ENCODE measurements at regions not wholly inside any gene's neighbourhood (a gene's known extent, or its start where the extent isn't known, plus 50 kb on each side); places are given as distances from the start of the nearest gene placed in this dataset.
"Not testable (repeated sequence)": the region's sequence is repeated elsewhere in the genome, so short reads cannot be mapped to it uniquely, and the experiment has no call there.

DNA sequence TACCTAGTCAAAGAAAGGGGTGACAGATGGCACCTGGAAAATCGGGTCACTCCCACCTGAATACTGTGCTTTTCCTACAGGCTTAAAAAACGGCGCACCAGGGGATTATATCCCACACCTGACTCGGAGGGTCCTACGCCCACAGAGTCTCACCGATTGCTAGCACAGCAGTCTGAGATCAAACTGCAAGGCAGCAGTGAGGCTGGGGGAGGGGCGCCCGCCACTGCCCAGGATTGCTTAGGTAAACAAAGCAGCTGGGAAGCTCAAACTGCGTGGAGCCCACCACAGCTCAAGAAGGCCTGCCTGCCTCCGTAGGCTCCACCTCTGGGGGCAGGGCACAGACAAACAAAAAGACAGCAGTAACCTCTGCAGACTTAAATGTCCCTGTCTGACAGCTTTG lies 242.7 kb downstream of the FZD1 start:
- POLR2A ChIA-PET; H3K36me3 Mint-ChIP-seq (ENCODE audit: low read depth); H3K9me3 Mint-ChIP-seq; H3K27me3 Mint-ChIP-seq; CTCF ChIA-PET; DNase-seq; H3K27ac Mint-ChIP-seq; H3K4me3 Mint-ChIP-seq; H3K4me1 Mint-ChIP-seq: not testable (repeated sequence)

DNA sequence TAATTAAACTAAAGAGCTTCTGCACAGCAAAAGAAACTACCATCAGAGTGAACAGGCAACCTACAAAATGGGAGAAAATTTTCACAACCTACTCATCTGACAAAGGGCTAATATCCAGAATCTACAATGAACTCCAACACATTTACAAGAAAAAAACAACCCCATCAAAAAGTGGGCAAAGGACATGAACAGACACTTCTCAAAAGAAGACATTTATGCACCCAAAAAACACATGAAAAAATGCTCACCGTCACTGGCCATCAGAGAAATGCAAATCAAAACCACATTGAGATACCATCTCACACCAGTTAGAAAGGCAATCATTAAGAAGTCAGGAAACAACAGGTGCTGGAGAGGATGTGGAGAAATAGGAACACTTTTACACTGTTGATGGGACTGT lies 247.6 kb downstream of the FZD1 start:
- POLR2A ChIA-PET; H3K36me3 Mint-ChIP-seq (ENCODE audit: low read depth); H3K4me1 Mint-ChIP-seq; DNase-seq; H3K9me3 Mint-ChIP-seq; CTCF ChIA-PET; H3K27me3 Mint-ChIP-seq; H3K4me3 Mint-ChIP-seq; H3K27ac Mint-ChIP-seq: not testable (repeated sequence)

DNA sequence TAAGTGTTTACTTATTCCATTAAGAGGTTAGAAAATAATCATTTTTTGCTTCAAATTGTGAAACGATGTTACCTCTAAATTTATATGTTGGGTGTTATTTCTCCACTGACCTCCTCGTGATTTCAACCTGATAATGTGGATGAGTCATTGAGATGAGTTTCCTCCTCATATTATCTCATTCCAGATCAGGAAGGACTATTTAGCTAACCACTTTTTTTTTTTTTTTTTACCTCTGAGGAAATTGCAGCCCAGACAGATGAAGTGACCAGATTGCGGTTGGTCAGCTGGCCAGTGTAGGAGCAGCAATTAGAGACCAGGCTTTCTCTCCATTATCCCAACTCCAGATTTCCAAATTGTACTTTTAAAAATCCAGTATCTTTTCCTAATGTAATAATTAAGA lies 248.7 kb downstream of the FZD1 start:
- DNase-seq, result no peak
- POLR2A ChIA-PET, result no interaction called here
- H3K36me3 Mint-ChIP-seq (ENCODE audit: low read depth), result no peaks in the 10 kb centered on the region
- CTCF ChIA-PET, result interaction anchor here (0.6 kb wide), 1 partner anchor 10 kb away, joined by 3 read pairs; no protein-coding TSS in a partner anchor
- no peaks in the 10 kb centered on the region for H3K4me1 Mint-ChIP-seq
- H3K9me3 Mint-ChIP-seq, result no peaks in the 10 kb centered on the region
- H3K4me3 Mint-ChIP-seq, result no peak overlapping the region
- no peaks in the 10 kb centered on the region for H3K27me3 Mint-ChIP-seq
- no peak overlapping the region for H3K27ac Mint-ChIP-seq

DNA sequence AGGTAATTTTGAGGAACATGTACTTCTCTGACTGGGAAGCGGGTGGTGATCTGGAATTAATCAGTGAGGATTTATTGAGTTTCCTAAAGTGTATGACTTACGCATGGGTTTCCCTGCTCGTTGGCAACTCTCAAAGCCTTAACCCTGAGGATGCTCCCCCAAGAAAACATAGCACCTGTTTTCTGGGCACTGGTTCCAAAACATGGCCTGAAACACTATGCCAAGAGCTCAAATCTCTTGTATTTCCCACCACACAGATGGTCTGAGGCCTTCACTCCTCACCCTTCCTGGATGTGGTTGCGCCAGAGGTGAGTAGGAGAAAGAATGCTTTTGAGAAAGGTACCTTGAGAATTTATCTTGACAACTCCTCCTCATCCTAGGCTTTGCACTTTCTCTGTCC lies 250.4 kb downstream of the FZD1 start:
- no peak overlapping the region for H3K4me3 Mint-ChIP-seq
- no peak overlapping the region for H3K27ac Mint-ChIP-seq
- no peaks in the 10 kb centered on the region for H3K36me3 Mint-ChIP-seq (ENCODE audit: low read depth)
- POLR2A ChIA-PET, result no interaction called here
- no peaks in the 10 kb centered on the region for H3K27me3 Mint-ChIP-seq
- DNase-seq, result no peak
- no peaks in the 10 kb centered on the region for H3K4me1 Mint-ChIP-seq
- CTCF ChIA-PET, result no interaction called here
- H3K9me3 Mint-ChIP-seq, result no peaks in the 10 kb centered on the region

DNA sequence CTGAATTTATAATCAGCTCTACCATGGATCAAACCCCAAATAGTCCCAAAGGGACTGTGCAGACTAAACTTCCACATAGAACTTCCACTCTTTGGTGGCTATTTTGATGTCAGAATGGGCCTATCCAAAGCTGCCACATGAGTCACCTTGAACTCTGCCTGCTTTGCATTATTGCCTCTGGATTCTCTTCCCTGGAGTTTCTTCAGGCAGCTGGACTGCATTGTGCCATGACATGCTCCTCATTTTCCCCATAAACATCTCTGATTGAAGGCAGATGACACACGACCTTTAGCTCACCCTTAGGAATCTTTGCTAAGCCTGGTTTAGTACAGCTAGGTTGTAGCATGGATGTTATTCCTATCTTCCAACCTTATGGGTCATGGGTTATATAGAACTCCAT lies 251.7 kb downstream of the FZD1 start:
- no peaks in the 10 kb centered on the region for H3K36me3 Mint-ChIP-seq (ENCODE audit: low read depth)
- H3K27me3 Mint-ChIP-seq, result no peaks in the 10 kb centered on the region
- no peaks in the 10 kb centered on the region for H3K9me3 Mint-ChIP-seq
- H3K27ac Mint-ChIP-seq, result no peak overlapping the region
- H3K4me3 Mint-ChIP-seq, result no peak overlapping the region
- DNase-seq, result no peak
- ChIA-PET POLR2A (no interaction called here), CTCF (no interaction called here)
- H3K4me1 Mint-ChIP-seq, result no peaks in the 10 kb centered on the region

DNA sequence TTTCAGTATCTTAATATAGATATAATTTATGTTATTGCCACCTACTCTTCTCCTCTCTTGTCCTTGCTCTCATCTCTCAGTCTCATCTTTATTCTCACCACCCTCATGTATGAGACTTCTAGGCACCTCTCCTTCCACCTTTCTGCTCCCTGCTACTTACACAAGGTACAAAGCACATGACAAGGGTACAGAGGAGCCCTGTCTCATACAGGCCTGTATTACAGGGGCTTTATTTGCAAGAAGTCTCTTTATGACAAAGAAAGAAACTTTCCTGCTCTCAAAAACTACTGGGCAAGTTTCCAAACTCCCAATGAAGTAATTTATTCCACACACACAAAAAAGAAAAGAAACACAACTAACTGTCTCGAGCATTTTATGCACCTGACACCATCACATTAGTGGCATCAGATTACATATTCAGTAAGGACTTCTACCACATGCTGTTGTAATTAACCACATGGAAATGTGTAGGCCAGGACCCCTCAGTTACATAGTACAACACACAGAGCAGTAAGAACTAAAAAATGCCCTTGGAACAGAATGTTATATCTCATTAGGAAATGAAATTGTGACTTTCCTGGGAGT lies 253.1 kb downstream of the FZD1 start:
- no peak overlapping the region for H3K27ac Mint-ChIP-seq
- H3K27me3 Mint-ChIP-seq, result no peaks in the 10 kb centered on the region
- no peaks in the 10 kb centered on the region for H3K9me3 Mint-ChIP-seq
- no peaks in the 10 kb centered on the region for H3K4me1 Mint-ChIP-seq
- no peak for DNase-seq
- ChIA-PET CTCF (no interaction called here), POLR2A (no interaction called here)
- H3K36me3 Mint-ChIP-seq (ENCODE audit: low read depth), result no peaks in the 10 kb centered on the region
- no peak overlapping the region for H3K4me3 Mint-ChIP-seq

DNA sequence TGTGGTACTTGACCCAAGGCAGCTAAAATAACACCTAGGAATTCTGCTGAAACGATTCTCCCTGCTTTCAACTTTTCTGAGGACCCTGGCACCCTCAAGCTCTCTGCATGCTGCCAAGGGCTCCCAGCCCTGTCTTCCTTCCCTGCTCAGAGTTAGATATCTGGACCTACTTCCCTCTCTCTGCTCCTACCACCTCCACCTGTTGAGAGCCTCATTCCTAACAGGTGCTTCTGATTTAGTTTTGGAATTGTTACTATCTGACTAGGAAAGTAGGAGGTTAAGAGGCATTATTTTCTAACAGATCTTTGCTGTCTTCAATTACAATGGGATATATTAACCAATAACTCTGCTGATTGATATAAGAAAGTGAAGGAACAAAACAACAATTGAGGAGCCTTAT lies 253.8 kb downstream of the FZD1 start:
- H3K27me3 Mint-ChIP-seq, result no peaks in the 10 kb centered on the region
- no peaks in the 10 kb centered on the region for H3K36me3 Mint-ChIP-seq (ENCODE audit: low read depth)
- H3K4me3 Mint-ChIP-seq, result no peak overlapping the region
- POLR2A ChIA-PET, result no interaction called here
- H3K4me1 Mint-ChIP-seq, result no peaks in the 10 kb centered on the region
- no peaks in the 10 kb centered on the region for H3K9me3 Mint-ChIP-seq
- H3K27ac Mint-ChIP-seq, result no peak overlapping the region
- CTCF ChIA-PET, result no interaction called here
- DNase-seq, result no peak

DNA sequence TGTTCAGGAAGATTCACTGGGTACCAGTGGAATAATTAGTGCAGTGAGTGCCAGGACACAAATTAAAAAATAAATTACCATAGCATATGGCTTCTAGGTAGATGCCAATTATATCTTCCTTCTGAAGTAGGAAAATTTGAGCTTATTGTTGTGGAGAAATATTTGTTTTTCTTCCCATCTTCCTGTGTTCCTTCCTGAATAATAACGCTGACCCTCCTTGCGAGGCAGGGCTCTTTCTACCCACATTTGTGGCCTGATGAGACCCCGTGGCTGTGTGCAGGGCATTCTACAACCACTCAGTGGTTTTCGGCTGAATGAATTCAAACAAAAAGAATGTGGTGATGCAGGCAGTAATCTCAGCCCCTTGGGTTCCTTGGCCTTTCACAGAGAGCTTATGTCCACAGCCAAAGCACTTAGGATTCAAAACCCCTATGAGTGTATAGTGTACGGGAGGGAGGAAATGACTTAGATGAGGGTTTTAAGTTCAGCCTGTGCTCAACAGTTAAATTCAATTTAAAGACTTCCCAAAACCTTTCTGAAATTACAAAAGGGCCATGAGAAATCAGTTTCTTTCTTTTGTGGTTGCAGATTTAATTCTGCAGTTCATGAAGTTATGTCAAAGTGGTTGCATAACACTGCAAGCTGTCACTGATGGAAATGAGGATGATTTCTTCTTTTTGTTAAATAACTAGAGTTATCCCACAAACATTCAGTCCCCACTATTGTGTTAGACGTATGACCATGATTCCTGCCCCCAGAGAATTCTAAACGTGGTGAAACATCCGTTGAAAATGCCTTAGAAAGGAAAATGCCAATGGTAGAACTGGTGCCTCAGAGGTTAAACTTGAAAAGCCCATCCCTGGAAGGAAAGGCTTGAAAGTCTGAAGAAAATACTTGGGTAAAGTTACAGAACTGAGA lies 255.3 kb downstream of the FZD1 start:
- CTCF ChIA-PET, result no interaction called here
- DNase-seq, result no peak
- Mint-ChIP-seq H3K27ac (no peak overlapping the region), H3K27me3 (no peaks in the 10 kb centered on the region), H3K4me1 (no peaks in the 10 kb centered on the region), H3K4me3 (no peak overlapping the region), H3K9me3 (no peaks in the 10 kb centered on the region), H3K36me3 (ENCODE audit: low read depth) (no peaks in the 10 kb centered on the region)
- POLR2A ChIA-PET, result no interaction called here

DNA sequence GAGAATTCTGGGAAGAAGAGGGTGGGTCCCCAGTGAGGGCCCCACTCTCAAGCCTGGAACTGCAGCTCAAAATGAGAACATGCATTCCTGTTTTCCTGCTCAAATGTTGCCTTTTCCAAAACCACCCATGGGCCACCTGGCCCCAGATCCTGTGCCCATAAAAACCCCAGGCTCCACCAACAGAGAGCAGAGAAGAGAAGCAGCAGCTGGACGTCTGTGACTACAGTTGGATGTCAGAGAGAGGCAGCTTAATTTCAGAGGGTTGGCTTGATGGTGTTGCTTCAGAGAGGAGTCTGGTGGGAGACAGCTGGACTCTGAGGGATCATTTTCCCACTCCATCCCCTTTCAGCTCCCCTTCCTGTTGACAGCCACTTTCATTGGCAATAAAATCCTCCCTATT lies 256.4 kb downstream of the FZD1 start:
- POLR2A ChIA-PET, result interaction anchor here (0.6 kb wide), 1 partner anchor 37 kb away, joined by 3 read pairs; no protein-coding TSS in a partner anchor
- no peaks in the 10 kb centered on the region for H3K36me3 Mint-ChIP-seq (ENCODE audit: low read depth)
- H3K4me1 Mint-ChIP-seq, result no peaks in the 10 kb centered on the region
- CTCF ChIA-PET, result no interaction called here
- H3K9me3 Mint-ChIP-seq, result no peaks in the 10 kb centered on the region
- H3K4me3 Mint-ChIP-seq, result no peak overlapping the region
- H3K27me3 Mint-ChIP-seq, result no peaks in the 10 kb centered on the region
- no peak overlapping the region for H3K27ac Mint-ChIP-seq
- no peak for DNase-seq

DNA sequence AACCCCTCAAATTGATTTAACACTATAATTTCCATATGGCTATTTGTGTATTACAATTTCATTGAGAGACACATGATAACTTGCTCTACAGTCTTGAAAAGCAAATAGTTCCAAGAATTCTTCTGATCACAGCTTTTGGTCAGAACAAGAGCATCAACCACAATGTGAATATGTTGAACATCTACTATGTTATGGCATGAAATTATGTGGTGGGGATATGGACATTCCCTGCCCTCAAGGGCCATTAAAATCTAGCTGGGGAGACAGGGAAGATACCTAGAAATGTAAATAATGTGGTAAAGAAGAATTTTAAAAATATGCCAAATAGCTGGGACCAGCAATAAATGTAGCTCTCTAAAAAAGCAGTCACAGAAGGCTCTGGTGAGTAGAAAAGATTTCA lies 262.2 kb downstream of the FZD1 start:
- peaks cover 2% of the 10 kb centered on the region for H3K9me3 Mint-ChIP-seq
- no peaks in the 10 kb centered on the region for H3K4me1 Mint-ChIP-seq
- no peaks in the 10 kb centered on the region for H3K27me3 Mint-ChIP-seq
- POLR2A ChIA-PET, result no interaction called here
- H3K36me3 Mint-ChIP-seq (ENCODE audit: low read depth), result no peaks in the 10 kb centered on the region
- no peak for DNase-seq
- CTCF ChIA-PET, result no interaction called here
- no peak overlapping the region for H3K27ac Mint-ChIP-seq
- no peak overlapping the region for H3K4me3 Mint-ChIP-seq

DNA sequence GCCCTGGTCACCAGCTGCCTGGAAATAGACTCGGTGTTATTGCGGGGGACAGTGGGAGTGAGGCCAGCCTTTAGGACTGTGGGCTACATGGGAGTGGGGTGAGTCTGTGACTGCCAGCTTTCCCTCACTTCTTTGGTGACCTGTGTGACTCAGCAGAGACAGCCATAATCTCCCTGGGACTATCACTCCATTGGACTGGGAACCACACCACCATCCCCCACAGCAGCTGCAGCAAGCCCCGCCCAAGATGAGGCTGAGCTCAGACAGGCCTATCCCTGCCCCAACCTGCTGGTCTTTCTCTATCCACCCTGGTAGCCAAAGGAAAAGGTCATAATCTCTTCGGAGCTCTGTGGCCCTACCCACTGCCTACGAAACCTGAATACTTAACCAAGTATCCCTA lies 263.2 kb downstream of the FZD1 start:
- Mint-ChIP-seq H3K27ac (no peak overlapping the region), H3K36me3 (ENCODE audit: low read depth) (no peaks in the 10 kb centered on the region), H3K4me1 (no peaks in the 10 kb centered on the region), H3K9me3 (peaks cover 8% of the 10 kb centered on the region), H3K4me3 (no peak overlapping the region), H3K27me3 (no peaks in the 10 kb centered on the region)
- ChIA-PET CTCF (no interaction called here), POLR2A (no interaction called here)
- DNase-seq, result no peak

DNA sequence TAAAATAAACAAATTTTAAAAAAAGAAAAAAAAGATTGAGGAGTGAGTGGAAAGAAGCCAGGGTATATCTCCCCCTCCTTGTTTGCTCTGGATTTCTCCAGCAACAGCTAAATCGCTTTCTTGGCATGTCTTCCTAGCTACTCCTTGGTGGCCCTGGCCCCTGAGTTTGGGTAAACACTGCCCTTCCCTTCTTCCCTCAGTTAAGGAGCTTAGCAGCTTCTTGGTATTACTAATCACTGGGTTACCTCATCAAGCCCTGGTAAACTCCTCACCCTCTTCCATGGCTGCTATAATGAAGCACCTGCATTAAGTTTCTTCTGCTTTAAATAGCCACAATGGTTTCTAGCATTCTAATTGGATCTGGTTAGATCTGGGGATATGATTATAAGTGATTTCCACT lies 269.8 kb downstream of the FZD1 start:
- Mint-ChIP-seq H3K27me3 (peaks cover 2% of the 10 kb centered on the region), H3K27ac (no peak overlapping the region), H3K4me1 (no peaks in the 10 kb centered on the region), H3K4me3 (no peak overlapping the region), H3K9me3 (peaks cover 9% of the 10 kb centered on the region), H3K36me3 (ENCODE audit: low read depth) (no peaks in the 10 kb centered on the region)
- ChIA-PET POLR2A (no interaction called here), CTCF (interaction anchor here (0.7 kb wide), 1 partner anchor 433 kb away, joined by 3 read pairs; no protein-coding TSS in a partner anchor)
- DNase-seq, result no peak

DNA sequence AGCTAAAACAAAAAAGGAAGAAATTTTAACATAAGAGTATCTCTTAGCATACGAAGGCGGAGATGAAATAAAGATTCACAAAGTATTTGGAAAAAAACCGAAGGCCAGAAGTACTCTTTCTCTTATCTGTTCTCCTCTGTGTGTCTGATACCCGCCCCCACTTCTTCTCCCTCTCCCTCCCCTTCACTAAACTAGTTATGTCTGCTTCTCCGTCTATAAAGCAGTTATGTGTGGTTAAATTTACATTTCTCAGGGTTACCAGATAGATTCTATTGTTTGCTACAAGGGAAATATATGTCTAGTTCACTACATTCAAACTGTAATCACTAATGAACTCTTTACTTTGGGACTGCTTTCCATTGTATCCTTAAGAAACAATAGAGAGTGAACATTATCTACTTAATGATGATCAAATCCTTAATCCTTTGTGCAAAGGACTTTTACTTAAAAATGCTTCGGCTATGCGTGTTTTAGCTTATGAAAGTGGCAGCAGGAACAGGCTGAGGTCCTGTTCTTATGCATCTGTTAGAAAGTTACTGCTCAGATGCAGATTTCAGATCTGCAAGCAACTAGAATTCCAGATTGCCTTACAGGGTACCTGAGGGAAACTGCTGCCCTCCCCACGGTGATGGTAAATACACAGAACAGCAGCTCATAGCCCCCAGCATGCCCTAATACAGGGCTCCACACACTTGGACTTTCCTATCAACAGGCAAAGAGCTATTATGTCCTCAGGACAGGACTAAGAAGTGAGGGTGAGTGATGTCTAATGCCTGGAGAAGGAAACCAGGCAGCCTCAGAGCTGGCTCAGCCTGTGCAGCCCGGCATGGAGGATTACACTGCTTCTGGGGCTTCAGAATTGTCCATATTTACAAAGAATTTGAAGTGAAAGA lies 273.3 kb downstream of the FZD1 start:
- Mint-ChIP-seq H3K36me3 (ENCODE audit: low read depth) (no peaks in the 10 kb centered on the region), H3K9me3 (peaks cover under 1% of the 10 kb centered on the region), H3K27ac (no peak overlapping the region), H3K4me1 (no peaks in the 10 kb centered on the region), H3K4me3 (no peak overlapping the region), H3K27me3 (peaks cover 2% of the 10 kb centered on the region)
- DNase-seq, result no peak
- ChIA-PET CTCF (no interaction called here), POLR2A (no interaction called here)
